ENCODE measurements at regions not wholly inside any gene's neighbourhood (a gene's known extent, or its start where the extent isn't known, plus 50 kb on each side); places are given as distances from the start of the nearest gene placed in this dataset.

- POLR2A ChIA-PET: interaction anchor here (0.7 kb wide), 1 partner anchor 91 kb away, joined by 3 read pairs; the partner anchor contains the start of gene NEDD9
- Histone ChIP-seq H3K36me3 (ENCODE audit: control insufficient read depth in 2 of 2, insufficient read depth in 1 of 2, low read length in 2 of 2) (no peaks in the 10 kb centered on the region), H3K4me3 (ENCODE audit: low read depth, low read length) (no peak overlapping the region), H3K9me3 (ENCODE audit: control insufficient read depth, insufficient read depth, low read depth, low read length) (no peaks in the 10 kb centered on the region), H3K27ac (ENCODE audit: extremely low read depth, low read depth, low read length) (no peak overlapping the region), H3K4me1 (ENCODE audit: control insufficient read depth, insufficient read depth, low read length) (peaks cover 2% of the 10 kb centered on the region)
- TF ChIP-seq ZBTB10 (tag by site-specific recombination; IDR thresholded peaks at IDR 0.05): no peak
- CTCF ChIA-PET: interaction anchor here (0.8 kb wide), 1 partner anchor 179 kb away, joined by 4 read pairs; no protein-coding TSS in a partner anchor
These were observed 91.4 kb upstream of the NEDD9 start for GRCh38 chr6:11323666-11324452.

GRCh38 chr6:11322252-11322885, 89.9 kb upstream of the NEDD9 start:
- POLR2A ChIA-PET: no interaction called here
- H3K9me3 ChIP-seq (ENCODE audit: control insufficient read depth, insufficient read depth, low read depth, low read length): no peaks in the 10 kb centered on the region
- TF ChIP-seq ZNF26 (tag by site-specific recombination; IDR thresholded peaks at IDR 0.05): no peak
- CTCF ChIA-PET: interaction anchor here (0.6 kb wide), 1 partner anchor 241 kb away, joined by 3 read pairs; no protein-coding TSS in a partner anchor
- H3K36me3 ChIP-seq (ENCODE audit: control insufficient read depth in 2 of 2, insufficient read depth in 1 of 2, low read length in 2 of 2): no peaks in the 10 kb centered on the region
- H3K27ac ChIP-seq (ENCODE audit: extremely low read depth, low read depth, low read length): no peak overlapping the region
- H3K4me1 ChIP-seq (ENCODE audit: control insufficient read depth, insufficient read depth, low read length): peaks cover 11% of the 10 kb centered on the region
- no peak overlapping the region for H3K4me3 ChIP-seq (ENCODE audit: low read depth, low read length)

- TF ChIP-seq PRDM6 (tag by site-specific recombination; IDR thresholded peaks at IDR 0.05) (no peak), ZNF366 (tag by site-specific recombination; conservative IDR thresholded peaks at IDR 0.05) (peak; percentile 52), ZNF146 (tag by site-specific recombination; IDR thresholded peaks at IDR 0.05) (0 out of 2 replicates have a peak, but pooled peaks have one; percentile 1)
- ChIA-PET CTCF (interaction anchor here (0.6 to 0.8 kb wide), 2 partner anchors 176 to 449 kb away, joined by 3 read pairs; no protein-coding TSS in a partner anchor), POLR2A (no interaction called here)
- Histone ChIP-seq H3K4me1 (ENCODE audit: control insufficient read depth, insufficient read depth, low read length) (peaks cover 11% of the 10 kb centered on the region), H3K27ac (ENCODE audit: extremely low read depth, low read depth, low read length) (no peak overlapping the region), H3K36me3 (ENCODE audit: control insufficient read depth in 2 of 2, insufficient read depth in 1 of 2, low read length in 2 of 2) (no peaks in the 10 kb centered on the region), H3K4me3 (ENCODE audit: low read depth, low read length) (no peak overlapping the region), H3K9me3 (ENCODE audit: control insufficient read depth, insufficient read depth, low read depth, low read length) (no peaks in the 10 kb centered on the region)
These were observed 88.6 kb upstream of the NEDD9 start for GRCh38 chr6:11320914-11321597.
